ENCODE measurements at regions not wholly inside any gene's neighbourhood (a gene's known extent, or its start where the extent isn't known, plus 50 kb on each side); places are given as distances from the start of the nearest gene placed in this dataset.

- ATAC-seq (ENCODE audit: low FRiP score in 2 of 2) (no peak), DNase-seq (no peak)
- WGBS, 2 donors = 91 to 95% methylated on average over 3 of the region's 3 CpGs
- H3K27me3 ChIP-seq = no peaks in the 10 kb centered on the region
- no peak for TF ChIP-seq CTCF (IDR thresholded peaks at IDR 0.05)
- TF ChIP-seq POLR2AphosphoS5 (IDR thresholded peaks at IDR 0.05) = no peak
- TF ChIP-seq POLR2A (IDR thresholded peaks at IDR 0.05) = no peak
- TF ChIP-seq EP300 (IDR thresholded peaks at IDR 0.05) = no peak
- no peak overlapping the region for H3K27ac ChIP-seq
- no peaks in the 10 kb centered on the region for H3K36me3 ChIP-seq
- no peak overlapping the region for H3K4me3 ChIP-seq
- no peaks in the 10 kb centered on the region for H3K9me3 ChIP-seq
- no peaks in the 10 kb centered on the region for H3K4me1 ChIP-seq
Observed at GRCh38 chr4:11098461-11098860, 330.2 kb downstream of the HS3ST1 start.

GRCh38 chr4:11097725-11098124, 331.0 kb downstream of the HS3ST1 start:
- Histone ChIP-seq H3K4me3 (no peak overlapping the region), H3K27ac (no peak overlapping the region), H3K27me3 (no peaks in the 10 kb centered on the region), H3K36me3 (no peaks in the 10 kb centered on the region), H3K4me1 (no peaks in the 10 kb centered on the region), H3K9me3 (no peaks in the 10 kb centered on the region)
- DNase-seq (no peak), ATAC-seq (ENCODE audit: low FRiP score in 2 of 2) (no peak)
- WGBS, 2 donors = 88 to 91% methylated on average over 2 of the region's 2 CpGs
- TF ChIP-seq CTCF (IDR thresholded peaks at IDR 0.05) = no peak
- no peak for TF ChIP-seq POLR2AphosphoS5 (IDR thresholded peaks at IDR 0.05)
- no peak for TF ChIP-seq EP300 (IDR thresholded peaks at IDR 0.05)
- no peak for TF ChIP-seq POLR2A (IDR thresholded peaks at IDR 0.05)

- no peak for DNase-seq
- H3K9me3 ChIP-seq = no peaks in the 10 kb centered on the region
- TF ChIP-seq POLR2A (IDR thresholded peaks at IDR 0.05) (no peak), CTCF (IDR thresholded peaks at IDR 0.05) (no peak), EP300 (IDR thresholded peaks at IDR 0.05) (no peak), POLR2AphosphoS5 (IDR thresholded peaks at IDR 0.05) (no peak)
- no peak for ATAC-seq (ENCODE audit: low FRiP score in 2 of 2)
- no peaks in the 10 kb centered on the region for H3K36me3 ChIP-seq
- H3K27ac ChIP-seq = no peak overlapping the region
- no peaks in the 10 kb centered on the region for H3K4me1 ChIP-seq
- H3K27me3 ChIP-seq = no peaks in the 10 kb centered on the region
- no peak overlapping the region for H3K4me3 ChIP-seq
Observed at GRCh38 chr4:11081006-11081405, 347.7 kb downstream of the HS3ST1 start.

- Histone ChIP-seq H3K27me3 (no peaks in the 10 kb centered on the region), H3K27ac (no peak overlapping the region), H3K9me3 (no peaks in the 10 kb centered on the region), H3K4me1 (no peaks in the 10 kb centered on the region), H3K4me3 (no peak overlapping the region), H3K36me3 (no peaks in the 10 kb centered on the region)
- no peak for TF ChIP-seq EP300 (IDR thresholded peaks at IDR 0.05)
- DNase-seq (no peak), ATAC-seq (ENCODE audit: low FRiP score in 2 of 2) (peak in 1 of 2 donors; percentile 91)
- WGBS, 2 donors = 88 to 100% methylated on average over 1 of the region's 1 CpG
Observed at GRCh38 chr4:11079171-11079570, 349.5 kb downstream of the HS3ST1 start.

GRCh38 chr4:11074581-11075241, 354.0 kb downstream of the HS3ST1 start:
- no peaks in the 10 kb centered on the region for H3K27me3 ChIP-seq
- no peaks in the 10 kb centered on the region for H3K4me1 ChIP-seq
- DNase-seq (no peak), ATAC-seq (ENCODE audit: low FRiP score in 2 of 2) (no peak)
- no peak overlapping the region for H3K4me3 ChIP-seq
- H3K36me3 ChIP-seq = no peaks in the 10 kb centered on the region
- 70% methylated on average over 3 to 4 of the region's 4 CpGs for WGBS, 2 donors
- H3K9me3 ChIP-seq = no peaks in the 10 kb centered on the region
- H3K27ac ChIP-seq = no peak overlapping the region
- no peak for TF ChIP-seq CTCF (IDR thresholded peaks at IDR 0.05)
- no peak for TF ChIP-seq POLR2AphosphoS5 (IDR thresholded peaks at IDR 0.05)
- TF ChIP-seq EP300 (IDR thresholded peaks at IDR 0.05) = no peak
- TF ChIP-seq POLR2A (IDR thresholded peaks at IDR 0.05) = no peak

Measured in upper lobe of left lung (tissue), 6 donors.